Psoas muscle (tissue), 7 donors: ENCODE measurements at regions not wholly inside any gene's neighbourhood (a gene's known extent, or its start where the extent isn't known, plus 50 kb on each side); places are given as distances from the start of the nearest gene placed in this dataset.
"Not testable (repeated sequence)": the region's sequence is repeated elsewhere in the genome, so short reads cannot be mapped to it uniquely, and the experiment has no call there.

Experiments
- ATAC-seq, 4 donors: fragments of 200-7000 bp; cut with Tn5 transposase; one replicate each; pipeline ENCODE4 v1.9.1; 2020; ENCODE audit warnings: moderate library complexity in 3 of 4, mild to moderate bottlenecking in 2 of 4
- DNase-seq, 2 donors: peaks; one replicate each; pipeline ENCODE4 v3.0.0-alpha.2; 2020
- H3K27ac ChIP-seq: fragments of 200-600 bp; one replicate; pipeline ENCODE4 v1.8.0; 2022
- H3K27me3 ChIP-seq, 3 donors: fragments of 200-600 bp in 1 of 3; one replicate each; pipeline versions ENCODE4 v1.6.1 to v1.8.0; 2013 to 2022; ENCODE audit warnings: low read length in 2 of 3, mild to moderate bottlenecking in 2 of 3, moderate library complexity in 1 of 3; ENCODE audit not compliant: insufficient read depth in 3 of 3
- H3K36me3 ChIP-seq, 2 donors: fragments of 200-600 bp in 1 of 2; one replicate each; pipeline versions ENCODE4 v1.6.1 to v1.8.0; 2013 to 2022; ENCODE audit warnings: low read depth in 1 of 2, mild to moderate bottlenecking in 1 of 2, moderate library complexity in 1 of 2; ENCODE audit not compliant: insufficient read depth in 1 of 2
- H3K4me1 ChIP-seq: fragments of 200-600 bp; one replicate; pipeline ENCODE4 v1.8.0; 2022
- H3K4me3 ChIP-seq: fragments of 200-600 bp; one replicate; pipeline ENCODE4 v1.8.0; 2022; ENCODE audit warnings: mild to moderate bottlenecking
- H3K9me3 ChIP-seq: fragments of 200-600 bp; one replicate; pipeline ENCODE4 v1.8.0; 2022
- WGBS, 3 donors: extraction: QIAGEN DNeasy Blood & Tissue Kit; methylation state at CpG; one replicate each; pipeline versions ENCODE4 v1.1.6 to v1.1.7; 2013; 5-methylcytosine and 5-hydroxymethylcytosine counted together
- intact Hi-C, 2 donors: fragments of 100-400 bp; cut with DNase I; formaldehyde crosslinking; loops; one replicate each; pipeline versions ENCODE4 v1.11.0 to v1.14.2; 2022
- TF ChIP-seq, protein P1 (sequence below): fragments of 200-600 bp; IDR thresholded peaks from one replicate; pipeline ENCODE4 v1.8.0; 2022; ENCODE audit warnings: antibody characterized with exemption
- donor health status: healthy with polysubstance abuse.
- donor health status: DM: no; HTN: no; CAD: no; lungs with moderate emphysema.
- donor health status: Bipolar disorder and iron deficiency.
- donor health status: healthy.
- donor health status: DM: yes; HTN: yes; CAD: no.
- donor health status: DM: no; HTN: no; CAD: no.
- donor health status: DM: yes; HTN: yes; CAD: no.

DNA sequence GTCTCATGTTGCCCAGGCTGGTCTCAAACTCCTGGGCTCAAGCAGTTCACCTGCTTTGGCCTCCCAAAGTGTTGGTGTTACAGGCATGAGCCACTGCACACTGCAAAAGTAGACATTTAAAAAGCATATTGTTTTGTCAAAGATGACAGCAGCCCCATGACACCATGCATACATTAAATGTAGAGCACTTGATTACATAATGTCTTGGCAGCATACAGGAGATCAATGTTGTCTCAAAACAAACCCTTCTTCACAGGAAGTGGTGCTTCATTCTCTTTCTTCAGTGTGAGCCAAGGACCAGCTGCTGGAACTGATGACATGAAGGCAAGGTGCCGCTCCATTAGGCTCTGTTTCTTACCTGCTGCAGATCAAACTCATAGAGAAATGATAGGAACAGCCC lies 218.4 kb downstream of the KLF6 start:
- ATAC-seq (no peak), DNase-seq (no peak)
- Histone ChIP-seq H3K4me3 (no peak overlapping the region), H3K27me3 (no peaks in the 10 kb centered on the region), H3K9me3 (no peaks in the 10 kb centered on the region), H3K27ac (no peak overlapping the region), H3K4me1 (peaks cover 15% of the 10 kb centered on the region), H3K36me3 (no peaks in the 10 kb centered on the region)
- WGBS, 3 donors, result 92 to 98% (median 97%) methylated on average over 1 of the region's 1 CpG
- TF ChIP-seq, protein P1, sequence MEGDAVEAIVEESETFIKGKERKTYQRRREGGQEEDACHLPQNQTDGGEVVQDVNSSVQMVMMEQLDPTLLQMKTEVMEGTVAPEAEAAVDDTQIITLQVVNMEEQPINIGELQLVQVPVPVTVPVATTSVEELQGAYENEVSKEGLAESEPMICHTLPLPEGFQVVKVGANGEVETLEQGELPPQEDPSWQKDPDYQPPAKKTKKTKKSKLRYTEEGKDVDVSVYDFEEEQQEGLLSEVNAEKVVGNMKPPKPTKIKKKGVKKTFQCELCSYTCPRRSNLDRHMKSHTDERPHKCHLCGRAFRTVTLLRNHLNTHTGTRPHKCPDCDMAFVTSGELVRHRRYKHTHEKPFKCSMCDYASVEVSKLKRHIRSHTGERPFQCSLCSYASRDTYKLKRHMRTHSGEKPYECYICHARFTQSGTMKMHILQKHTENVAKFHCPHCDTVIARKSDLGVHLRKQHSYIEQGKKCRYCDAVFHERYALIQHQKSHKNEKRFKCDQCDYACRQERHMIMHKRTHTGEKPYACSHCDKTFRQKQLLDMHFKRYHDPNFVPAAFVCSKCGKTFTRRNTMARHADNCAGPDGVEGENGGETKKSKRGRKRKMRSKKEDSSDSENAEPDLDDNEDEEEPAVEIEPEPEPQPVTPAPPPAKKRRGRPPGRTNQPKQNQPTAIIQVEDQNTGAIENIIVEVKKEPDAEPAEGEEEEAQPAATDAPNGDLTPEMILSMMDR, result no peak
- intact Hi-C loops, result no loop called here

DNA sequence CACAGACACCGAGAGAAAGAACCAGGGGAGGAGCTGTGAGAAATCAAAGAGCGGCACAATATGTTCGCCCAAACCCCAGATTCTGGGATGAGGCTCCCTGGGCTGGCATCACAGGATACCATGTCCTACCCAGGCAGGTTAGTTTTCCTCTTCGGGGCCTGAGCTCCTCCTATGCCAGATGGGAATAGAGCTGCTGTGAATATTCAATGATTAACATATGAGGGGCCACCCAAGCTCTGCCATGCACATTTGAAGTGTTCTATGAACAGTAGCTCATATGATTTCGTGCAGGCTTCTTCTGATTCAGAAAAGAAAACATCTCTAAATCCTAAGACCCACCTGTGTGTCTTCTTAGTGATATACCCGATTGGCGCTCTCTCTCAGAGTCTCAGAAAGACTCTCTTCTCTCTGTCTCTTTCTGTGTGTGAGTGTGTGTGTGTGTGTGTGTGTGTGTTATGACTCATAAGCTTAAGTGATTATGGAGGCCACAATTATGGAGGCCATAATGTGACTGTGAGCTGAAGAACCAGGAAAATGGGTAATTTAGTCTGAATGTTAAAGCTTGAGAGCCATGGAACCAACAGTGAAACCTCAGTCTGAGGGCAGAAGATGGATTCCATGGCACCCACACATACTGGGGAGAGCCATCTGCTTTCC lies 220.5 kb downstream of the KLF6 start:
- Histone ChIP-seq H3K9me3 (no peaks in the 10 kb centered on the region), H3K27me3 (no peaks in the 10 kb centered on the region), H3K4me1 (no peaks in the 10 kb centered on the region), H3K4me3 (no peak overlapping the region), H3K36me3 (no peaks in the 10 kb centered on the region), H3K27ac (no peak overlapping the region)
- no peak for DNase-seq
- intact Hi-C loops, result no loop called here
- ATAC-seq, result no peak
- WGBS, 3 donors, result 94 to 97% (median 95%) methylated on average over 7 of the region's 7 CpGs
- TF ChIP-seq, protein P1, result no peak

DNA sequence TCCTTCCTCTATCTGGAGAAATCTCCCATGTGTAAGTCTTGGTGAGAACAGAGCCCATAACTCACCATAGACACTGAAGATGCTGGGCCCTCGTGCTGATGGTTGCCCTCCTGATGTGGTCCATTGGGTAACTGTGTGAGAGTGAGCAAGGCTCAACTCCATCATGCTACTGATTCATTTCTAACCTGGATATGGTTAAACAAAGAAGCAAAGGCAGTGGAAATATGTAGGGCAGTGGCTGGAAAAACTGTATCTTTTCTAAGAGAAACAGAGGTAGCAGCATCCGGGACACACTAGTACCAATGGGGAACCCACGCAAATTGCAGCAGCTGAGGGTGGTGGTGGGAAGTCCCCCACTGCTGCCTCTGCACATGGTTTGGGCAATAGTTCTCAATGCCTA lies 221.7 kb downstream of the KLF6 start:
- no peak for ATAC-seq
- no peak overlapping the region for H3K4me3 ChIP-seq
- no peaks in the 10 kb centered on the region for H3K4me1 ChIP-seq
- TF ChIP-seq, protein P1, result no peak
- no peaks in the 10 kb centered on the region for H3K36me3 ChIP-seq
- DNase-seq, result no peak
- no peaks in the 10 kb centered on the region for H3K9me3 ChIP-seq
- intact Hi-C loops, result no loop called here
- 84 to 97% (median 93%) methylated on average over 3 of the region's 3 CpGs for WGBS, 3 donors
- H3K27ac ChIP-seq, result no peak overlapping the region
- H3K27me3 ChIP-seq, result no peaks in the 10 kb centered on the region

DNA sequence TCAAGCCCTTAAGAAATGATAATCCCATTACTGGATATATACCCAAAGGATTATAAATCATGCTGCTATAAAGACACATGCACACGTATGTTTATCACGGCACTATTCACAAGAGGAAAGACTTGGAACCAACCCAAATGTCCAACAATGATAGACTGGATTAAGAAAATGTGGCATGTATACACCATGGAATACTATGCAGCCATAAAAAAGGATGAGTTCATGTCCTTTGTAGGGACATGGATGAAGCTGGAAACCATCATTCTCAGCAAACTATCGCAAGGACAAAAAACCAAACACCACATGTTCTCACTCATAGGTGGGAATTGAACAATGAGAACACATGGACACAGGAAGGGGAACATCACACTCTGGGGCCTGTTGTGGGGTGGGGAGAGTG lies 224.4 kb downstream of the KLF6 start:
- H3K4me3 ChIP-seq, H3K27ac ChIP-seq, H3K9me3 ChIP-seq, H3K4me1 ChIP-seq, intact Hi-C loops, ATAC-seq, DNase-seq, H3K36me3 ChIP-seq, H3K27me3 ChIP-seq: not testable (repeated sequence)
- 76 to 87% (median 82%) methylated on average over 2 of the region's 3 CpGs for WGBS, 3 donors

DNA sequence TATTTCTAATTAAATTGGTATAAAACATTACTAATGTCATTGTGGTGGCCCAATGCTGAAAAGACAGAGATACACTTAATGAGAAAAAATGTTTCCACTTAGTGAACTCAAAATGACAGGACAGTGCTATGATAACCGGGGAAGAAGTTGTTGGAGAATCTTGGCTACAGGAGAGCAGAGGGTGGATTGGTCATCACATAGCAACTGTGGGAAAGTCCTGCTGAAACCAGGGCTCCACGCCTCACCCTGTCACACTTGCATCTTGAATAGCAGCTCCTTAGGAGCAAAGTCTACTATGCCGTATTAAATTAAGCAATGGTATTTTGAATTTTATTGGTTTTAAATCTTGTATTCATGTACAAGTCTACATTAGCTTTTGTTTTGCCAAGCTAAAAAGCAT lies 225.5 kb downstream of the KLF6 start:
- H3K27me3 ChIP-seq, result no peaks in the 10 kb centered on the region
- H3K27ac ChIP-seq, result no peak overlapping the region
- TF ChIP-seq, protein P1, result no peak
- no peak for ATAC-seq
- no peaks in the 10 kb centered on the region for H3K4me1 ChIP-seq
- intact Hi-C loops, result no loop called here
- no peaks in the 10 kb centered on the region for H3K36me3 ChIP-seq
- H3K9me3 ChIP-seq, result no peaks in the 10 kb centered on the region
- WGBS, 3 donors, result 81 to 89% (median 87%) methylated on average over 3 of the region's 3 CpGs
- no peak for DNase-seq
- H3K4me3 ChIP-seq, result no peak overlapping the region
